Neural cell (in vitro differentiated cells): ENCODE measurements at regions not wholly inside any gene's neighbourhood (a gene's known extent, or its start where the extent isn't known, plus 50 kb on each side); places are given as distances from the start of the nearest gene placed in this dataset.

Experiments
- H2AFZ ChIP-seq: fragments of 200-600, 300-800 bp; sonication (generic), shearing (Covaris generic); 2 replicates; pipeline ENCODE4 v1.6.0; 2014; ENCODE audit warnings: low read depth, mild to moderate bottlenecking, antibody characterized with exemption, low read length, moderate library complexity
- H3F3A ChIP-seq: fragments of 200-600 bp; shearing (Covaris generic); 2 replicates; pipeline ENCODE4 v1.6.1; 2016; ENCODE audit warnings: mild to moderate bottlenecking, moderate library complexity, mixed read lengths, antibody characterized with exemption, low read length; ENCODE audit not compliant: insufficient read depth, poor library complexity, severe bottlenecking
- H3K27ac ChIP-seq: fragments of 200-600, 300-800 bp; sonication (generic), shearing (Covaris generic); 2 replicates; pipeline ENCODE4 v1.5.1; 2014; ENCODE audit warnings: mild to moderate bottlenecking, low read length, moderate library complexity
- H3K27me3 ChIP-seq: fragments of 300-800, 200-600 bp; sonication (generic), shearing (Covaris generic); 2 replicates; pipeline ENCODE4 v1.6.0; 2014; ENCODE audit warnings: mild to moderate bottlenecking, low read depth, low read length, moderate library complexity; ENCODE audit not compliant: insufficient read depth
- H3K36me3 ChIP-seq: fragments of 300-800, 200-600 bp; sonication (generic), shearing (Covaris generic); 2 replicates; pipeline ENCODE4 v1.5.1; 2014; ENCODE audit warnings: mild to moderate bottlenecking, antibody characterized with exemption, low read length, moderate library complexity; ENCODE audit not compliant: insufficient read depth
- H3K4me2 ChIP-seq: fragments of 300-800, 200-600 bp; sonication (generic), shearing (Covaris generic); 2 replicates; pipeline ENCODE4 v1.6.0; 2014; ENCODE audit warnings: mild to moderate bottlenecking, low read length
- H3K4me3 ChIP-seq: fragments of 300-800, 200-600 bp; sonication (generic), shearing (Covaris generic); 2 replicates; pipeline ENCODE4 v1.5.1; 2014; ENCODE audit warnings: mild to moderate bottlenecking, low read length, moderate library complexity
- H3K79me2 ChIP-seq: fragments of 200-600 bp; shearing (Covaris generic); replicated peaks from 2 replicates; pipeline ENCODE4 v1.6.0; 2014; ENCODE audit warnings: mild to moderate bottlenecking, low read length, moderate library complexity; ENCODE audit not compliant: insufficient read depth
- H3K9ac ChIP-seq: fragments of 300-800, 200-600 bp; sonication (generic), shearing (Covaris generic); 2 replicates; pipeline ENCODE4 v1.6.1; 2016; ENCODE audit warnings: mild to moderate bottlenecking, low read length, mixed read lengths
- H3K9me2 ChIP-seq: fragments of 200-600 bp; shearing (Covaris generic); 2 replicates; pipeline ENCODE4 v1.6.1; 2016; ENCODE audit warnings: mild to moderate bottlenecking, low read length, mixed read lengths; ENCODE audit not compliant: insufficient read depth
- H3K9me3 ChIP-seq: fragments of 200-600, 300-800 bp; sonication (generic), shearing (Covaris generic); 2 replicates; pipeline ENCODE4 v1.6.1; 2016; ENCODE audit warnings: mild to moderate bottlenecking, mixed run types, low read length, moderate library complexity, mixed read lengths
- H4K20me1 ChIP-seq: fragments of 200-600 bp; shearing (Covaris generic); 2 replicates; pipeline ENCODE4 v1.6.1; 2016; ENCODE audit warnings: mild to moderate bottlenecking, mixed run types; ENCODE audit not compliant: insufficient read depth
- EP300 ChIP-seq: fragments of 450-650 bp; conservative IDR thresholded peaks from 2 replicates; pipeline ENCODE4 v1.6.1; 2014; ENCODE audit warnings: antibody characterized with exemption, mild to moderate bottlenecking, moderate library complexity; ENCODE audit not compliant: poor library complexity, severe bottlenecking
- EZH2 ChIP-seq: fragments of 200-600, 300-800 bp; shearing (Covaris generic), sonication (generic); IDR thresholded peaks from 2 replicates; pipeline ENCODE4 v1.6.1; 2014; ENCODE audit warnings: antibody characterized with exemption, low read length, borderline replicate concordance, mild to moderate bottlenecking; ENCODE audit not compliant: insufficient read depth, poor library complexity, severe bottlenecking
- MXI1 ChIP-seq: fragments of 450-650 bp; conservative IDR thresholded peaks from 2 replicates; pipeline ENCODE4 v1.6.1; 2014; ENCODE audit warnings: antibody characterized with exemption, mild to moderate bottlenecking; ENCODE audit not compliant: poor library complexity, severe bottlenecking
- POLR2AphosphoS5 ChIP-seq: IDR thresholded peaks from 2 replicates; pipeline ENCODE4 v1.6.1; 2012
- RAD21 ChIP-seq: fragments of 450-650 bp; conservative IDR thresholded peaks from 2 replicates; pipeline ENCODE4 v1.6.1; 2014; ENCODE audit warnings: antibody characterized with exemption, mild to moderate bottlenecking, moderate library complexity
- SMC3 ChIP-seq: fragments of 450-650 bp; conservative IDR thresholded peaks from 2 replicates; pipeline ENCODE4 v1.6.1; 2014; ENCODE audit warnings: antibody characterized with exemption, mild to moderate bottlenecking, moderate library complexity; ENCODE audit not compliant: poor library complexity
- TAF1 ChIP-seq: IDR thresholded peaks from 2 replicates; pipeline ENCODE4 v1.6.1; 2012; ENCODE audit warnings: low read depth
- TF ChIP-seq, protein P1 (sequence below): fragments of 450-650 bp; IDR thresholded peaks from 2 replicates; pipeline ENCODE4 v1.5.1; 2014; ENCODE audit warnings: antibody characterized with exemption, mild to moderate bottlenecking, moderate library complexity; ENCODE audit not compliant: poor library complexity, severe bottlenecking
- TF ChIP-seq, protein P2 (sequence below): IDR thresholded peaks from 2 replicates; pipeline ENCODE4 v1.6.1; 2012; ENCODE audit warnings: borderline replicate concordance

DNA sequence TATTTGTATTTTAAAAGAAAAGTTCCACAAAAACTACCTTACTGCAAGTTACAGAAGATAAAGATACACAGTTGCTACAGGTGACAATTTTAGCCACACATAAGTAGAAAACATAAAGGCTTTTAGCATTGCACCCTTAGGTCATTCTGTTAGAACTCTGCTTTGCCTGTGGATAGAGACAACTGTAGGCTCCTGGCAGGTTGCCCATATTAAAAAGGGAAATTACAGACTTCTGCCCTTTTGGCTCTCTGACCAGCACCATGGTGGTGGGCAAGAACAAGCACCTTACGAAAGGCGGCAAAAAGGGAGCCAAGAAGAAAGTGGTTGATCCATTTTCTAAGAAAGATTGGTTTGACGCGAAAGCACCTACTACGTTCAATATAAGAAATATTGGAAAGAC, 223.3 kb downstream of the MC4R start:
- H3K4me2 ChIP-seq, result no peak overlapping the region
- no peaks in the 10 kb centered on the region for H3K79me2 ChIP-seq
- no peak overlapping the region for H3K27ac ChIP-seq
- H3K27me3 ChIP-seq, result no peaks in the 10 kb centered on the region
- H2AFZ ChIP-seq, result no peak overlapping the region
- TF ChIP-seq, protein P1, sequence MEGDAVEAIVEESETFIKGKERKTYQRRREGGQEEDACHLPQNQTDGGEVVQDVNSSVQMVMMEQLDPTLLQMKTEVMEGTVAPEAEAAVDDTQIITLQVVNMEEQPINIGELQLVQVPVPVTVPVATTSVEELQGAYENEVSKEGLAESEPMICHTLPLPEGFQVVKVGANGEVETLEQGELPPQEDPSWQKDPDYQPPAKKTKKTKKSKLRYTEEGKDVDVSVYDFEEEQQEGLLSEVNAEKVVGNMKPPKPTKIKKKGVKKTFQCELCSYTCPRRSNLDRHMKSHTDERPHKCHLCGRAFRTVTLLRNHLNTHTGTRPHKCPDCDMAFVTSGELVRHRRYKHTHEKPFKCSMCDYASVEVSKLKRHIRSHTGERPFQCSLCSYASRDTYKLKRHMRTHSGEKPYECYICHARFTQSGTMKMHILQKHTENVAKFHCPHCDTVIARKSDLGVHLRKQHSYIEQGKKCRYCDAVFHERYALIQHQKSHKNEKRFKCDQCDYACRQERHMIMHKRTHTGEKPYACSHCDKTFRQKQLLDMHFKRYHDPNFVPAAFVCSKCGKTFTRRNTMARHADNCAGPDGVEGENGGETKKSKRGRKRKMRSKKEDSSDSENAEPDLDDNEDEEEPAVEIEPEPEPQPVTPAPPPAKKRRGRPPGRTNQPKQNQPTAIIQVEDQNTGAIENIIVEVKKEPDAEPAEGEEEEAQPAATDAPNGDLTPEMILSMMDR, result no peak
- TF ChIP-seq RAD21 (no peak), SMC3 (no peak), POLR2AphosphoS5 (no peak)
- TF ChIP-seq, protein P2, sequence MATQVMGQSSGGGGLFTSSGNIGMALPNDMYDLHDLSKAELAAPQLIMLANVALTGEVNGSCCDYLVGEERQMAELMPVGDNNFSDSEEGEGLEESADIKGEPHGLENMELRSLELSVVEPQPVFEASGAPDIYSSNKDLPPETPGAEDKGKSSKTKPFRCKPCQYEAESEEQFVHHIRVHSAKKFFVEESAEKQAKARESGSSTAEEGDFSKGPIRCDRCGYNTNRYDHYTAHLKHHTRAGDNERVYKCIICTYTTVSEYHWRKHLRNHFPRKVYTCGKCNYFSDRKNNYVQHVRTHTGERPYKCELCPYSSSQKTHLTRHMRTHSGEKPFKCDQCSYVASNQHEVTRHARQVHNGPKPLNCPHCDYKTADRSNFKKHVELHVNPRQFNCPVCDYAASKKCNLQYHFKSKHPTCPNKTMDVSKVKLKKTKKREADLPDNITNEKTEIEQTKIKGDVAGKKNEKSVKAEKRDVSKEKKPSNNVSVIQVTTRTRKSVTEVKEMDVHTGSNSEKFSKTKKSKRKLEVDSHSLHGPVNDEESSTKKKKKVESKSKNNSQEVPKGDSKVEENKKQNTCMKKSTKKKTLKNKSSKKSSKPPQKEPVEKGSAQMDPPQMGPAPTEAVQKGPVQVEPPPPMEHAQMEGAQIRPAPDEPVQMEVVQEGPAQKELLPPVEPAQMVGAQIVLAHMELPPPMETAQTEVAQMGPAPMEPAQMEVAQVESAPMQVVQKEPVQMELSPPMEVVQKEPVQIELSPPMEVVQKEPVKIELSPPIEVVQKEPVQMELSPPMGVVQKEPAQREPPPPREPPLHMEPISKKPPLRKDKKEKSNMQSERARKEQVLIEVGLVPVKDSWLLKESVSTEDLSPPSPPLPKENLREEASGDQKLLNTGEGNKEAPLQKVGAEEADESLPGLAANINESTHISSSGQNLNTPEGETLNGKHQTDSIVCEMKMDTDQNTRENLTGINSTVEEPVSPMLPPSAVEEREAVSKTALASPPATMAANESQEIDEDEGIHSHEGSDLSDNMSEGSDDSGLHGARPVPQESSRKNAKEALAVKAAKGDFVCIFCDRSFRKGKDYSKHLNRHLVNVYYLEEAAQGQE, result no peak
- no peaks in the 10 kb centered on the region for H3K36me3 ChIP-seq
- no peaks in the 10 kb centered on the region for H4K20me1 ChIP-seq
- H3F3A ChIP-seq, result no peaks in the 10 kb centered on the region
- no peak overlapping the region for H3K4me3 ChIP-seq
- no peak overlapping the region for H3K9ac ChIP-seq
- H3K9me2 ChIP-seq, result no peaks in the 10 kb centered on the region
- H3K9me3 ChIP-seq, result no peaks in the 10 kb centered on the region

DNA sequence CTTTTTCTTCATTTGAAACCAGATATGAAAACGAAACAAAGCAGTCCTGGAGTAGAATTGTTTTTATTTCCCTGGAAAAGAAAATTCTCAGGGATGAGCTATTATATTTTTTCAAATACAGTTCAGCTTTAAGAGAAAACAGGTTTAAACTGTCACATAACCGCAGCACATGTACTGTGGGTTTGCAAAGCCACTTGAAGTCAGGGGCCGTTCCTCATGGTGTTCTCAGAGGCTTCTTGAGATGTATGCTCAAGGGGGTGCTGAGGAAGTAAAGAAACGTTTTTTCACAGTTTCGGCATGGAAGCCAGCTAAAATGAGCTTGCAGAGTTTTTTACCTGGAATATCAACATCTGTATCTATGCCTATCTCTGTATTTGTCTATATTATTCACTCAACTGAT, 225.3 kb downstream of the MC4R start:
- Histone ChIP-seq H3K27ac (no peak overlapping the region), H3K36me3 (no peaks in the 10 kb centered on the region), H3K4me2 (no peak overlapping the region), H3K27me3 (no peaks in the 10 kb centered on the region), H3F3A (no peaks in the 10 kb centered on the region), H4K20me1 (no peaks in the 10 kb centered on the region), H3K4me3 (no peak overlapping the region), H3K9me3 (no peaks in the 10 kb centered on the region), H3K9ac (no peak overlapping the region), H3K79me2 (no peaks in the 10 kb centered on the region), H2AFZ (no peak overlapping the region), H3K9me2 (no peaks in the 10 kb centered on the region)
- TF ChIP-seq SMC3 (no peak), EZH2 (no peak), TAF1 (no peak), RAD21 (no peak), POLR2AphosphoS5 (no peak), EP300 (no peak), MXI1 (no peak)
- TF ChIP-seq, protein P2, result no peak
- TF ChIP-seq, protein P1, result no peak
